ENCODE measurements at regions not wholly inside any gene's neighbourhood (a gene's known extent, or its start where the extent isn't known, plus 50 kb on each side); places are given as distances from the start of the nearest gene placed in this dataset.

- no peaks in the 10 kb centered on the region for H3K4me1 ChIP-seq
- H3K27ac ChIP-seq: no peak overlapping the region
- intact Hi-C loops (cut with DNase I): no loop called here
- TF ChIP-seq POLR2AphosphoS5 (IDR thresholded peaks at IDR 0.05) (no peak), POLR2A (IDR thresholded peaks at IDR 0.05) (no peak)
- TF ChIP-seq, protein P1, sequence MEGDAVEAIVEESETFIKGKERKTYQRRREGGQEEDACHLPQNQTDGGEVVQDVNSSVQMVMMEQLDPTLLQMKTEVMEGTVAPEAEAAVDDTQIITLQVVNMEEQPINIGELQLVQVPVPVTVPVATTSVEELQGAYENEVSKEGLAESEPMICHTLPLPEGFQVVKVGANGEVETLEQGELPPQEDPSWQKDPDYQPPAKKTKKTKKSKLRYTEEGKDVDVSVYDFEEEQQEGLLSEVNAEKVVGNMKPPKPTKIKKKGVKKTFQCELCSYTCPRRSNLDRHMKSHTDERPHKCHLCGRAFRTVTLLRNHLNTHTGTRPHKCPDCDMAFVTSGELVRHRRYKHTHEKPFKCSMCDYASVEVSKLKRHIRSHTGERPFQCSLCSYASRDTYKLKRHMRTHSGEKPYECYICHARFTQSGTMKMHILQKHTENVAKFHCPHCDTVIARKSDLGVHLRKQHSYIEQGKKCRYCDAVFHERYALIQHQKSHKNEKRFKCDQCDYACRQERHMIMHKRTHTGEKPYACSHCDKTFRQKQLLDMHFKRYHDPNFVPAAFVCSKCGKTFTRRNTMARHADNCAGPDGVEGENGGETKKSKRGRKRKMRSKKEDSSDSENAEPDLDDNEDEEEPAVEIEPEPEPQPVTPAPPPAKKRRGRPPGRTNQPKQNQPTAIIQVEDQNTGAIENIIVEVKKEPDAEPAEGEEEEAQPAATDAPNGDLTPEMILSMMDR (IDR thresholded peaks at IDR 0.05): no peak
- H3K27me3 ChIP-seq: no peaks in the 10 kb centered on the region
- no peaks in the 10 kb centered on the region for H3K36me3 ChIP-seq
- no peaks in the 10 kb centered on the region for H3K9me3 ChIP-seq
- H3K4me3 ChIP-seq: no peak overlapping the region
- no peak for DNase-seq
- 71 to 88% methylated on average over 4 of the region's 4 CpGs for WGBS, 2 donors
Observed at GRCh38 chr1:48121955-48122354, 100.6 kb upstream of the SLC5A9 start.

GRCh38 chr1:48120621-48121020, 101.9 kb upstream of the SLC5A9 start:
- no peak for DNase-seq
- intact Hi-C loops (cut with DNase I): no loop called here
- no peak for TF ChIP-seq POLR2AphosphoS5 (IDR thresholded peaks at IDR 0.05)
- TF ChIP-seq EP300 (IDR thresholded peaks at IDR 0.05): no peak
- TF ChIP-seq POLR2A (IDR thresholded peaks at IDR 0.05): no peak
- TF ChIP-seq, protein P1 (IDR thresholded peaks at IDR 0.05): no peak
- Histone ChIP-seq H3K27ac (no peak overlapping the region), H3K4me1 (no peaks in the 10 kb centered on the region), H3K27me3 (no peaks in the 10 kb centered on the region), H3K4me3 (no peak overlapping the region), H3K36me3 (no peaks in the 10 kb centered on the region), H3K9me3 (peaks cover 0 to 5% (median 0%) of the 10 kb centered on the region in 4 donors)

- intact Hi-C loops (cut with DNase I): no loop called here
Observed at GRCh38 chr1:48115835-48116234, 106.7 kb upstream of the SLC5A9 start.

DNA sequence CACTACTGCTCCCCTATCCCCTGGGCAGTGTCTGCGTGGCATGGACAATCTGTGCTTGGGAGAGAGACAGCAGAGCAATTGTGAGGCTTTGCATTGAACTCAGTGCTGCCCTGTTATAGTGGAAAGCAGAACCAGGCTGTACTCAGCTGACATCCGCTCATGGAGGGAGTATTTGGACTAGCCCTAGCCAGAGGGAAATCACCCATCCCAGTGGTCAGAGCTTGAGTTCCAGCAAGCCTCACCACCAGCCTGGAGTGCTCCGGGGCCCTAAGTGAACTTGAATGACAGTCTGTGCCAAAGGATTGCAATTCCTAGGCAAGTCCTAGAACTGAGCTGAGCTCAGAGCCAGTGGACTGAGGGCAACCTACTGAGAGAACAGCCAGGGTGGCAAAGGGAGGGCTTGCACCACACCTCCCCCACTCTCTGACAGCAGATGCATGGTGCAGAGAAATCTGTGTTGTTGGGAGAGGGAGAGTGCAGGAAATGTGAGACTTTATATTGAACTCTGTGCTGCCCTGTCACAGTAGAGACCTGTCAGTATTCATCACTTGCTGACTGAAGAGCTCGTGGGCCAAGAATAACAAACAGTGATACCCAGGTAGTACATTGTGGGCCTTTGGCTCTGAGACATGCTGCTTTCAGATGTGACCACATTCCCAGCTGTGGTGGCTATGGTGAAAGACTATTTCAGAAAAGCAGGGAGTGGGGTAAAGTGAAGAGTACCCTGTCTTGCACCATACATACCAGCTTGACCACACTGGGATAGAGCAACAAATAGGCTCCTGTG, 107.7 kb upstream of the SLC5A9 start:
- intact Hi-C loops (cut with DNase I): no loop called here
- Histone ChIP-seq H3K4me3 (no peak overlapping the region), H3K4me1 (no peaks in the 10 kb centered on the region), H3K27ac (no peak overlapping the region), H3K36me3 (no peaks in the 10 kb centered on the region), H3K27me3 (no peaks in the 10 kb centered on the region), H3K9me3 (peaks cover 0 to 5% (median 0%) of the 10 kb centered on the region in 4 donors)
- no peak for TF ChIP-seq POLR2AphosphoS5 (IDR thresholded peaks at IDR 0.05)
- no peak for TF ChIP-seq EP300 (IDR thresholded peaks at IDR 0.05)
- no peak for TF ChIP-seq POLR2A (IDR thresholded peaks at IDR 0.05)
- TF ChIP-seq, protein P1 (IDR thresholded peaks at IDR 0.05): no peak
- no peak for DNase-seq
- WGBS, 2 donors: 81 to 85% methylated on average over 4 of the region's 4 CpGs

More at GRCh38 chr1:48115835-48116234, 106.7 kb upstream of the SLC5A9 start:
- no peak for TF ChIP-seq EP300 (IDR thresholded peaks at IDR 0.05)
- no peak for TF ChIP-seq POLR2AphosphoS5 (IDR thresholded peaks at IDR 0.05)
- TF ChIP-seq, protein P1 (IDR thresholded peaks at IDR 0.05): no peak
- TF ChIP-seq POLR2A (IDR thresholded peaks at IDR 0.05): no peak
- no peak for DNase-seq
- H3K4me3 ChIP-seq: no peak overlapping the region
- no peaks in the 10 kb centered on the region for H3K27me3 ChIP-seq
- H3K36me3 ChIP-seq: no peaks in the 10 kb centered on the region
- no peak overlapping the region for H3K27ac ChIP-seq
- H3K4me1 ChIP-seq: no peaks in the 10 kb centered on the region
- H3K9me3 ChIP-seq: peaks cover 0 to 5% (median 0%) of the 10 kb centered on the region in 4 donors
